ENCODE measurements at regions not wholly inside any gene's neighbourhood (a gene's known extent, or its start where the extent isn't known, plus 50 kb on each side); places are given as distances from the start of the nearest gene placed in this dataset.
A peak's percentile ranks its signal among the peaks of the same experiment; 100 is the strongest.

DNA sequence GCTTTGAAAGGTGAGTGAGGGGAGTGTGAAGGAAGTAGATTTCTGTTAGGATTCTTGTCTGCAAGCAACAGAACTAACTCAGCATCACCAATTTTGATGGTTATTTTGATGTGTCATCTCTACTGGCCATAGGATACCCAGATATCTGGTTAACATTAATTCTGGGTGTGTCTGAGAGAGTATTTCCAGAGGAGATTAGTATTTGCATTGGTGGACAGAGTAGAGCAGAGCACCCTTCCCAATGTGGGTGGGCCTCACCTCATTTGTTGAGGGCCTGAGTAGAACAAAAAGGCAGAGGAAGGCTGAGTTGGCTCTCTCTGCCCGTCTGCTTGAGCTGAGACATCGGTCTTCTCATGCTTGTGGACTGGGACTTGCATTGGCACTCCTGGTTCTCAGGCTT, 121.8 kb upstream of the POU3F1 start:
- H3K4me1 ChIP-seq (replicated peaks; ENCODE audit: insufficient read depth): no peaks in the 10 kb centered on the region
- POLR2A ChIA-PET (ENCODE audit: unreplicated experiment): no interaction called here

DNA sequence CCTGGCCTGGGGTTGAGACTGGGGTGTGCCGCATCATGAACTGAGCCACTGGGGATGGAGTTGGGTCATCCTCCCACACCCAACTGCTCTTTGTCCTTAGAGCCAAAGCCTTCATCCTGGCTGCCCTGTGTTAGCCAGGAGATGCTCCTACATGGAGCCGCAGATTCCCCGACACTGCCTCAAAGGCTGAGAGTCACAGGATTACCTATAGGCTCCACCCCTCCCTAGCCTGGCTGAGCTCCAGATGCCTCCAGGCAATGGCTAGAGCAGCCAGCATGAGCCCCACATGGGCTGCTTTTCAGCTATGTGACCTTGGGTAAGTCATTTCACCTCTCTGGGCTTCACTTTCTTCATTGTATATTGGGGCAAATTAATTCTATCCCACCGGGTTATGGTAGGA, 119.9 kb upstream of the POU3F1 start:
- Histone ChIP-seq H3K4me3 (no peak overlapping the region), H3K27me3 (ENCODE audit: insufficient read depth, low read depth) (peaks cover 80% of the 10 kb centered on the region), H3K27ac (no peak overlapping the region), H4K20me1 (ENCODE audit: insufficient read depth) (no peaks in the 10 kb centered on the region), H3K79me2 (ENCODE audit: low read depth) (no peaks in the 10 kb centered on the region), H3K4me2 (no peak overlapping the region), H3K4me1 (replicated peaks; ENCODE audit: insufficient read depth) (no peaks in the 10 kb centered on the region), H3F3A (ENCODE audit: insufficient read depth, low read depth) (no peaks in the 10 kb centered on the region), H3K9me3 (ENCODE audit: insufficient read depth, low read depth) (no peaks in the 10 kb centered on the region), H3K9me2 (ENCODE audit: insufficient read depth) (no peaks in the 10 kb centered on the region), H2AFZ (no peak overlapping the region), H3K36me3 (ENCODE audit: low read depth) (no peaks in the 10 kb centered on the region)
- CTCF ChIA-PET: no interaction called here
- DNase-seq: peak in 1 of 2 experiments; percentile 17
- no peak for TF ChIP-seq EZH2 (IDR thresholded peaks at IDR 0.05; ENCODE audit: low read depth)
- TF ChIP-seq, protein P1, sequence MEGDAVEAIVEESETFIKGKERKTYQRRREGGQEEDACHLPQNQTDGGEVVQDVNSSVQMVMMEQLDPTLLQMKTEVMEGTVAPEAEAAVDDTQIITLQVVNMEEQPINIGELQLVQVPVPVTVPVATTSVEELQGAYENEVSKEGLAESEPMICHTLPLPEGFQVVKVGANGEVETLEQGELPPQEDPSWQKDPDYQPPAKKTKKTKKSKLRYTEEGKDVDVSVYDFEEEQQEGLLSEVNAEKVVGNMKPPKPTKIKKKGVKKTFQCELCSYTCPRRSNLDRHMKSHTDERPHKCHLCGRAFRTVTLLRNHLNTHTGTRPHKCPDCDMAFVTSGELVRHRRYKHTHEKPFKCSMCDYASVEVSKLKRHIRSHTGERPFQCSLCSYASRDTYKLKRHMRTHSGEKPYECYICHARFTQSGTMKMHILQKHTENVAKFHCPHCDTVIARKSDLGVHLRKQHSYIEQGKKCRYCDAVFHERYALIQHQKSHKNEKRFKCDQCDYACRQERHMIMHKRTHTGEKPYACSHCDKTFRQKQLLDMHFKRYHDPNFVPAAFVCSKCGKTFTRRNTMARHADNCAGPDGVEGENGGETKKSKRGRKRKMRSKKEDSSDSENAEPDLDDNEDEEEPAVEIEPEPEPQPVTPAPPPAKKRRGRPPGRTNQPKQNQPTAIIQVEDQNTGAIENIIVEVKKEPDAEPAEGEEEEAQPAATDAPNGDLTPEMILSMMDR (conservative IDR thresholded peaks at IDR 0.05): no peak
- no TSS peak for BruUV-seq (replicated peaks)
- intact Hi-C loops (cut with micrococcal nuclease; ENCODE audit: unreplicated experiment): no loop called here
- POLR2A ChIA-PET (ENCODE audit: unreplicated experiment): no interaction called here

More for the DNA sequence above, 121.8 kb upstream of the POU3F1 start:
- Histone ChIP-seq H3K9me3 (ENCODE audit: insufficient read depth, low read depth) (no peaks in the 10 kb centered on the region), H3K4me2 (no peak overlapping the region), H2AFZ (no peak overlapping the region), H3K27ac (no peak overlapping the region), H3K79me2 (ENCODE audit: low read depth) (no peaks in the 10 kb centered on the region), H4K20me1 (ENCODE audit: insufficient read depth) (no peaks in the 10 kb centered on the region), H3K36me3 (ENCODE audit: low read depth) (no peaks in the 10 kb centered on the region), H3K9me2 (ENCODE audit: insufficient read depth) (no peaks in the 10 kb centered on the region; the same call in 1 of the 2 replicates), H3K27me3 (ENCODE audit: insufficient read depth, low read depth) (peaks cover 83% of the 10 kb centered on the region), H3F3A (ENCODE audit: insufficient read depth, low read depth) (no peaks in the 10 kb centered on the region), H3K4me3 (no peak overlapping the region)
- no peak for DNase-seq
- CTCF ChIA-PET: no interaction called here
- no peak for TF ChIP-seq EZH2 (IDR thresholded peaks at IDR 0.05; ENCODE audit: low read depth)
- intact Hi-C loops (cut with micrococcal nuclease; ENCODE audit: unreplicated experiment): no loop called here
- BruUV-seq (replicated peaks): no TSS peak

DNA sequence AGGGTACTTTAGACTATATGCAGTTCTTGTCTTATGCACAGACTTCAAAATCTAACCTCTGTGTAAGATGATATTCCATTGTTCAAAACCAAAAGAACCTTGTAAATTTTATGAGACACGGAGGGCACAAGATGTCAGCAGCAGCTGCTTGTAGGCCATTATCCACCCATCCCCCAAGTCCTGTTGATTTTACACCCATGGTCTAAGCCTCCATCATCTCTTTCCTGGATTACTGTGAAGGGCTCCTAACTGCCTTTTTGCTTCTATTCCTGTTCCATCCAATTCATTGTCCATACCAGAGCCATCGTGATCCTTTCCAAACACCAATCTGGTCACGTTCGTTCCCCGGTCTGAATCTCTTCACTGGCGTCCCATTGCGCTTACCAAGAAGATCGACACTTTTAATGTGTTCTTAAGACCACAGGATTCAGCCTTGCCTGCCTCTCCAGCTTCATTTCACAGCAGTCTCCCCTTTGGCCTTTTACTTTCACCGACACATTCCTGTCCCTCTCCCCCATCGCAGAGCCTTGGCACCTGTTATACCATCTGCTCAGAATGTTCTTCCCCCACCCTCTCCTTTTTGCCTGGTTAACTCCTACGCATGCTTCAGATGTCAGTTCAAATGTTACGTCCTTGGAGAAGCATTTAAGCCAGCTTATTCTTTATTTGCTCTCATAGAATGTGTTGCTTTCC, 107.3 kb upstream of the POU3F1 start:
- TF ChIP-seq EZH2 (IDR thresholded peaks at IDR 0.05; ENCODE audit: low read depth): no peak
- TF ChIP-seq, protein P1 (conservative IDR thresholded peaks at IDR 0.05): no peak
- DNase-seq: no peak
- Histone ChIP-seq H3K4me3 (no peak overlapping the region), H2AFZ (no peak overlapping the region), H4K20me1 (ENCODE audit: insufficient read depth) (no peaks in the 10 kb centered on the region), H3K27ac (no peak overlapping the region), H3K79me2 (ENCODE audit: low read depth) (no peaks in the 10 kb centered on the region), H3F3A (ENCODE audit: insufficient read depth, low read depth) (no peaks in the 10 kb centered on the region), H3K9me3 (ENCODE audit: insufficient read depth, low read depth) (no peaks in the 10 kb centered on the region; the same call in 1 of the 2 replicates), H3K36me3 (ENCODE audit: low read depth) (no peaks in the 10 kb centered on the region), H3K27me3 (ENCODE audit: insufficient read depth, low read depth) (peaks cover 42% of the 10 kb centered on the region), H3K4me1 (replicated peaks; ENCODE audit: insufficient read depth) (no peaks in the 10 kb centered on the region), H3K9me2 (ENCODE audit: insufficient read depth) (no peaks in the 10 kb centered on the region), H3K4me2 (no peak overlapping the region)
- ChIA-PET CTCF (no interaction called here), POLR2A (ENCODE audit: unreplicated experiment) (no interaction called here)
- BruUV-seq (replicated peaks): no TSS peak
- intact Hi-C loops (cut with micrococcal nuclease; ENCODE audit: unreplicated experiment): loop anchor here (2.0 to 5.0 kb wide), 2 partner anchors 112 to 125 kb away; no protein-coding TSS in a partner anchor

Data from PC-9 (cell line).